GM18861 (cell line): ENCODE measurements at regions not wholly inside any gene's neighbourhood (a gene's known extent, or its start where the extent isn't known, plus 50 kb on each side); places are given as distances from the start of the nearest gene placed in this dataset.
"Not testable (repeated sequence)": the region's sequence is repeated elsewhere in the genome, so short reads cannot be mapped to it uniquely, and the experiment has no call there.

Experiments used
- ATAC-seq: cut with Tn5 transposase; IDR thresholded peaks from one replicate; pipeline ENCODE4 v1.9.1; 2021; ENCODE audit not compliant: unreplicated experiment

- ATAC-seq: no peak
These were observed 967.2 kb downstream of the RPA4 start for GRCh38 chrX:97850911-97851310.

- ATAC-seq: no peak
These were observed 970.4 kb downstream of the RPA4 start for GRCh38 chrX:97854086-97854485.

GRCh38 chrX:97858592-97858991 lies 974.9 kb downstream of the RPA4 start:
- no peak for ATAC-seq

GRCh38 chrX:97860226-97860625 lies 976.5 kb downstream of the RPA4 start:
- ATAC-seq: no peak

GRCh38 chrX:97863261-97863660 lies 979.6 kb downstream of the RPA4 start:
- no peak for ATAC-seq

GRCh38 chrX:97867266-97867665 lies 983.6 kb downstream of the RPA4 start:
- ATAC-seq: no peak

GRCh38 chrX:97876697-97877407 lies 993.1 kb downstream of the RPA4 start:
- ATAC-seq: no peak

GRCh38 chrX:97882306-97882705 lies 998.6 kb downstream of the RPA4 start:
- no peak for ATAC-seq

- ATAC-seq: no peak
These were observed 1012.0 kb downstream of the RPA4 start for GRCh38 chrX:97895751-97896150.

- ATAC-seq: no peak
These were observed 1014.3 kb downstream of the RPA4 start for GRCh38 chrX:97897998-97898397.

- no peak for ATAC-seq
These were observed 1015.1 kb downstream of the RPA4 start for GRCh38 chrX:97898798-97899197.

- no peak for ATAC-seq
These were observed 1024.1 kb downstream of the RPA4 start for GRCh38 chrX:97907791-97908190.

- ATAC-seq: peak; percentile 95
These were observed 1025.5 kb downstream of the RPA4 start for GRCh38 chrX:97909245-97909644.

- ATAC-seq: not testable (repeated sequence)
These were observed 1031.7 kb downstream of the RPA4 start for GRCh38 chrX:97915390-97915789.

- not testable (repeated sequence) for ATAC-seq
These were observed 1037.5 kb downstream of the RPA4 start for GRCh38 chrX:97921223-97921622.

- no peak for ATAC-seq
These were observed 1047.9 kb downstream of the RPA4 start for GRCh38 chrX:97931586-97931985.

GRCh38 chrX:97936296-97936695 lies 1052.6 kb downstream of the RPA4 start:
- ATAC-seq: no peak

GRCh38 chrX:97938706-97939105 lies 1055.0 kb downstream of the RPA4 start:
- ATAC-seq: no peak

GRCh38 chrX:97968376-97969163 lies 1084.9 kb downstream of the RPA4 start:
- ATAC-seq: no peak

GRCh38 chrX:97984641-97985040 lies 1100.9 kb downstream of the RPA4 start:
- ATAC-seq: no peak

GRCh38 chrX:97985096-97985495 lies 1101.4 kb downstream of the RPA4 start:
- no peak for ATAC-seq

- ATAC-seq: no peak
These were observed 1104.3 kb downstream of the RPA4 start for GRCh38 chrX:97987979-97988378.
